ENCODE measurements at regions not wholly inside any gene's neighbourhood (a gene's known extent, or its start where the extent isn't known, plus 50 kb on each side); places are given as distances from the start of the nearest gene placed in this dataset.

DNA sequence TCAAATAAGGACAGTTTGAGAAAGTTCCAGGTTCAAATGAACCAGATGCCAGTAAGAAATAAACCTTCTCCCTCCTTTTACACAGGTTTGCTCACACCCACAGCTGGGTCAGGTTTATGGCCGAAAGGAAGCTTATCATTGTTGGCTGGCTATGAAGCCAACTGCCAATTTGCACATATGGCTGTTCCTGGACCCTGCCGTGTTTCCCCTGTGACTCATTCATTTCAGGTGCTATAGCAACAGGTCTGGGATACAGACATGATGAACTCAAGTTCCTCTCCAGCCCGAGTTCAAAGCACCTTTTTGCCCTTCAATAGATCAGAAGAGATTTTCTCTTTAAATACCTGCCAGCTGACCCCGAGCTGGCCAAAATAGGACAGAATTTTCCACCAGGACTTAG lies 134.4 kb upstream of the SMYD2 start:
- Mint-ChIP-seq H3K27ac (no peak overlapping the region), H3K4me3 (no peak overlapping the region), H3K27me3 (ENCODE audit: low read depth) (no peaks in the 10 kb centered on the region), H3K4me1 (ENCODE audit: low read depth) (no peaks in the 10 kb centered on the region), H3K36me3 (ENCODE audit: low read depth) (no peaks in the 10 kb centered on the region), H3K9me3 (no peaks in the 10 kb centered on the region)
- CTCF ChIA-PET, result interaction anchor here (0.6 kb wide), 1 partner anchor 1372 kb away, joined by 3 read pairs; no protein-coding TSS in a partner anchor
- peak; percentile 38 for DNase-seq
- intact Hi-C loops (cut with micrococcal nuclease), result no loop called here

DNA sequence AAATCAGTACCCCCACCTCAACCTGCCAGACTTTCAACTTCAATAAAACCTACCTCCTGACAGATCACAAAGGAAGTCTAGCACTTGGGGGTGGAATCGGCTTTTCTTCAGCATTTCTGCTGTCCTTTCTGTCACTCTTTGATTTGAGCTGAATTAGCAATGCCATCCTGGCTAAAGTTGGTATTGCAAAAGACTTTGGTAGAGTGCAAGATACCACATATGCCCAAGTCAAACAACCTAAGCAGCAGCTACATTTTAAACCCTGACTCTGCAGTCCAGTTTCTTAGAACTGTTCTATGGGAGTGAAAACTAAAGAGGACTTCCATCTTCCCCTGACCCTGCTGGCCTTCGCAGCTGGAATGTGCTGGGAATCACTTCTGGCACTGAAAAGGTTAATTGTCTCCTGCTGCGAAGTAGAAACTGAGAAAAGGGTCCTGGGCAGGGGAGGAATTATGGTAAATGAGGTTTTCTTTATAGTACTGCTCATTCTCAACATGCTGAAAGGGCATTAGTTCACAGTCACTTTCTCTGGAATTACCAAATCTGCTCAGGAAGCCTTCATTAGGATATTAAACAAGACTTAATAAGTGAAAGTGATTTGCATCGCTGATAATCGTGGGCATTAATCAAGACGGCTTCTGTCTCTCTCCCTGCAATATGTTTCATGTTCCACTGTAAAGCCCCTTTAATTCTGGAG lies 126.2 kb upstream of the SMYD2 start:
- Mint-ChIP-seq H3K27me3 (ENCODE audit: low read depth) (peaks cover 13% of the 10 kb centered on the region), H3K4me3 (no peak overlapping the region), H3K4me1 (ENCODE audit: low read depth) (no peaks in the 10 kb centered on the region), H3K9me3 (no peaks in the 10 kb centered on the region), H3K36me3 (ENCODE audit: low read depth) (no peaks in the 10 kb centered on the region), H3K27ac (no peak overlapping the region)
- intact Hi-C loops (cut with micrococcal nuclease), result no loop called here
- CTCF ChIA-PET, result no interaction called here
- DNase-seq, result no peak

DNA sequence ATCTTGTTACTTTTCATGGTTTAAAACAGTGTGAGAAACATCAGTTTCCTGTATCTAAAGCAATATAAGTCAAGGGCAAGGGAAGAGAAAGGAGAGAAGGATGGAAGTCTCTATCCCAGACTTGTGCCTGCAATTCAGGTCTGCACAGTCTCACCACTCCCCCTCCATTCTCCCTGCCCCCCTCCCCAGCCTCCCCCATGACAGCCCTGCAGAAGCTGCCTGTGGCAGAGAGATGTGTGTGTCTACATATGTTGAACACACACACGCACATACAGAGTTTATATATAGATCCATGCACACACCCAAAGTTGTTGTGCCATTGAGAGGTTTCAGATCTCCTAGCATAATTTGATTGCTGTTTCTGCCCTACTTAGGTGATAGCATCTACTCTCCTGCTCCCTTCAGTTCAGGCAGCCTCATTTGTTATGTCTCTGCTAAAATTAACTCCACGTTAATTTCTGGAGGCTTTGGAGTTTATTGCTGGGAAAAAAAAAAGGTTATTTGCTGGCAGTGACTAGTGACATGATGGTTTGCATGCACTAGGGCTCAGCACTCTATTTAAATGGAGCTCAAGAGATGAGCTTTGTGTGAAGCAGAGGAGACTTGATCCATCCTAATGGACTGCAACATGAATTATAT lies 124.9 kb upstream of the SMYD2 start:
- Mint-ChIP-seq H3K4me1 (ENCODE audit: low read depth) (no peaks in the 10 kb centered on the region), H3K27me3 (ENCODE audit: low read depth) (peaks cover 16% of the 10 kb centered on the region), H3K36me3 (ENCODE audit: low read depth) (no peaks in the 10 kb centered on the region), H3K4me3 (no peak overlapping the region), H3K9me3 (no peaks in the 10 kb centered on the region), H3K27ac (no peak overlapping the region)
- CTCF ChIA-PET, result no interaction called here
- intact Hi-C loops (cut with micrococcal nuclease), result no loop called here
- DNase-seq, result no peak

DNA sequence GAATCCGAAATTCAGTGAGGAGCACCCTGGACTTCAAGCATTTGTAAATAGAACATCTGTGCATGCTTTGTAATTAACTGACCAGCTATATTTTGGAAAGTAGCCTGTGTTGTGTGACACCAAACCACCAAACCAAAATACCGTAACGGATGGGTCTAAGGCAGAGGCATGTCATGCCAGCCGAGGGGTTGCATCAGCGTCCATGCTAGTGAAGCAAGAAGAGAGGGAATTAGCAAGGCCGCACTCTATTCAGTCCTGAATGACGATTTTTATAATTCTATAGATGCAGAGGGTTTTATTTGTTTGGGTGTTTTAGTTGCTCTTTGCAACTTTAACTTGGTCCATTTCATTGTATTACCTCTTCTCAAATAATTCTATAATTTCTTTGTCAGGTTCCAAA lies 116.8 kb upstream of the SMYD2 start:
- no peaks in the 10 kb centered on the region for H3K9me3 Mint-ChIP-seq
- DNase-seq, result no peak
- no peak overlapping the region for H3K27ac Mint-ChIP-seq
- intact Hi-C loops (cut with micrococcal nuclease), result no loop called here
- H3K4me1 Mint-ChIP-seq (ENCODE audit: low read depth), result no peaks in the 10 kb centered on the region
- no peaks in the 10 kb centered on the region for H3K36me3 Mint-ChIP-seq (ENCODE audit: low read depth)
- H3K27me3 Mint-ChIP-seq (ENCODE audit: low read depth), result peaks cover 20% of the 10 kb centered on the region
- no peak overlapping the region for H3K4me3 Mint-ChIP-seq
- CTCF ChIA-PET, result no interaction called here

DNA sequence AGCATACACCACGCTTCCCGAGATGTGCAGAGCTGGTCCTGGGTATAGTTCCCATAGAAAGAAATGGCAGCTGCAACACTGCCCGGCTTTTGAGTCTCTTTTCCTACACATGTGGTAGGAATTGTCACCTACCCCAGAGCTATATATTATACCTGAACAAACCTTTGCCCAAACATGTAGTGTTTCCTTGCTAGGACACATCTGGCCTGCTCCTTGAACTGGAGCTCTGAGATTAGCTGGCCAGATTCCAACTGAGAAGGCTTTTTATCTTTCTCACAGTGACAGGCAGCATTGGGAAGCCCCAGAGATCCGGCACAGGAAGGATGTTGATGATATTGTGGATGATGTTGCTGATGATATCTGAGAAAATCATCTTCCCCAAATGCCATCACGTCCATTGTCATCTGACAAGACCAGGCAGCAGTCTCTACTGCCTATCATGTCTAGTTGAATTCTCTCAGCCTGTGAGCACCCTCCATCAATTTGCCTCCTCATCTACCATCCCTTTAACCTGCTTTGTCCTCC lies 115.0 kb upstream of the SMYD2 start:
- CTCF ChIA-PET, result interaction anchor here (0.7 kb wide), 1 partner anchor 920 kb away, joined by 6 read pairs; no protein-coding TSS in a partner anchor
- H3K4me3 Mint-ChIP-seq, result no peak overlapping the region
- H3K36me3 Mint-ChIP-seq (ENCODE audit: low read depth), result no peaks in the 10 kb centered on the region

DNA sequence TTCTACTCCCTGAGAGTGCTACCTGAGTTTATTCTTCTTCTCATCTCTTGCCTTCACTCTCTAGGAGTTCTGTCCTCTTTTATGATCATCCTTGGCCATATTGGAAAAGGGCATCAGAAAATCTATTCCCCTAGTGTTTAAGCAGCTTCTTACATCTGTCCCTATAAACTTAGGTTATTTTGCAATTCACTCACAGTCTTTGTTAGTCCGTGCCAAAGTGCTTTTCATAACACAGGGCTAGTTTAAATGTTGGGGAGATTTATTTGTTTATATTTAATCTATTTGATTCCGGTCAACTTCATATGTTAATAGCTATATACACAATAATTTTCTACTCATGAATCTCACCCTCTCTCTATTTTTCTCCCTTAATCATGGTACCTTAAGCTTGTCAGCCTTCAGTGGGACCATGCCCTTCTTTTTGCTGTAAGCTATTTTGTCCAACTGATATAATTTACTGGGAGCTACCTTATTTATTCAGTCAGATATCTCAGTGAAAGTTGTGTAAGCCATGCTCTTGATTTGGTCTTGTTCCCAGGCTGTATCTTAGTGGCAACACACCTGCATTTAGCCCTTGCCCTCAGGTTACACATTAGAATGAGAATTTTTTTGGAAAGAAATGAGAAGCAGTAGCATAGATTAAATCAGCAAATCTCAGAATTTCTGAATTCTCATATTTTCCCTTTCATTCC lies 106.3 kb upstream of the SMYD2 start:
- H3K9me3 Mint-ChIP-seq, result no peaks in the 10 kb centered on the region
- no peak for DNase-seq
- H3K4me3 Mint-ChIP-seq, result no peak overlapping the region
- no peak overlapping the region for H3K27ac Mint-ChIP-seq
- H3K36me3 Mint-ChIP-seq (ENCODE audit: low read depth), result no peaks in the 10 kb centered on the region
- H3K4me1 Mint-ChIP-seq (ENCODE audit: low read depth), result no peaks in the 10 kb centered on the region
- CTCF ChIA-PET, result no interaction called here
- H3K27me3 Mint-ChIP-seq (ENCODE audit: low read depth), result peaks cover 24% of the 10 kb centered on the region
- intact Hi-C loops (cut with micrococcal nuclease), result no loop called here

More for the DNA sequence above, 115.0 kb upstream of the SMYD2 start:
- Mint-ChIP-seq H3K4me1 (ENCODE audit: low read depth) (no peaks in the 10 kb centered on the region), H3K9me3 (no peaks in the 10 kb centered on the region), H3K27ac (no peak overlapping the region), H3K27me3 (ENCODE audit: low read depth) (peaks cover 12% of the 10 kb centered on the region)
- intact Hi-C loops (cut with micrococcal nuclease), result no loop called here
- DNase-seq, result no peak

DNA sequence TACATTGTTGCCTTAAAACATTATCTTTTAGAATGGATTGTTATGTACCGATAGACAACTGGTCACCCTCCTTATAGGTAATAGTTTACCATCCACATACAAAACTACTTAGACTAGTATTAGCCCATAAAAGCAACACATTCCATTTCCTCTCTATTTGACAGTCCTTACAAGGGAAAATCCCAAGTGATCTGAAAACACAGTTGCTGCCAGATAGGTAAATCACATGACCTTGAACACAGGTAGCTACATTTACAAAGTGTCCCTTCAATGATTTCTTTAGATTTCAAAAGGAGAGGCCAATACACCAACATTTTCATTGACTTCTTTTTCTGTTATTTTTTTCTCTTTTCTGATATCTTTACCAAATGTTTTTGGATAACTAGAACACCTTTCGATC lies 102.9 kb upstream of the SMYD2 start:
- Mint-ChIP-seq H3K36me3 (ENCODE audit: low read depth) (no peaks in the 10 kb centered on the region), H3K27me3 (ENCODE audit: low read depth) (peaks cover 41% of the 10 kb centered on the region), H3K4me3 (no peak overlapping the region), H3K9me3 (peaks cover 3% of the 10 kb centered on the region), H3K4me1 (ENCODE audit: low read depth) (no peaks in the 10 kb centered on the region), H3K27ac (no peak overlapping the region)
- intact Hi-C loops (cut with micrococcal nuclease), result no loop called here
- no peak for DNase-seq
- CTCF ChIA-PET, result no interaction called here

DNA sequence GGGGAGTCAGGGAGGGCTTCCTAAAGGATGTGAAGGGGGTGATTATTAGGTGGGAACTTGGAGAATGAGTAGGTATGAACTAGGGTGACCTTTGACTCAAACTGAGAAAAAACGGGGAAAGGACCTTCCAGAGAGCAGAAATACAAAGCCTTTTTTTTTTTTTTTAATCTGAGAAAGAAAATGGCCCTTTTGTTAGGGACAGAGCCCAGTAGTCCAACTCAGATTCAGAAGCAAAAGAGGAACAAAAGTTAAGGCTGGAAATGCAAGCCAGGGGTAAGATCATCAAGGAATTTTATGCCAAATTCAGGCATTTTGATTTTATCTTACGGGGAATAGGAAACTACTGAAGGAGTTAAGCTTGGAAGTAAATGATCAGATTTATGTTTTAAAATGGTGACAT lies 96.0 kb upstream of the SMYD2 start:
- Mint-ChIP-seq H3K4me1 (ENCODE audit: low read depth) (peaks cover 11% of the 10 kb centered on the region), H3K9me3 (peaks cover 6% of the 10 kb centered on the region), H3K27me3 (ENCODE audit: low read depth) (peaks cover 55% of the 10 kb centered on the region), H3K4me3 (no peak overlapping the region), H3K36me3 (ENCODE audit: low read depth) (no peaks in the 10 kb centered on the region), H3K27ac (no peak overlapping the region)
- intact Hi-C loops (cut with micrococcal nuclease), result no loop called here
- CTCF ChIA-PET, result no interaction called here
- DNase-seq, result no peak

DNA sequence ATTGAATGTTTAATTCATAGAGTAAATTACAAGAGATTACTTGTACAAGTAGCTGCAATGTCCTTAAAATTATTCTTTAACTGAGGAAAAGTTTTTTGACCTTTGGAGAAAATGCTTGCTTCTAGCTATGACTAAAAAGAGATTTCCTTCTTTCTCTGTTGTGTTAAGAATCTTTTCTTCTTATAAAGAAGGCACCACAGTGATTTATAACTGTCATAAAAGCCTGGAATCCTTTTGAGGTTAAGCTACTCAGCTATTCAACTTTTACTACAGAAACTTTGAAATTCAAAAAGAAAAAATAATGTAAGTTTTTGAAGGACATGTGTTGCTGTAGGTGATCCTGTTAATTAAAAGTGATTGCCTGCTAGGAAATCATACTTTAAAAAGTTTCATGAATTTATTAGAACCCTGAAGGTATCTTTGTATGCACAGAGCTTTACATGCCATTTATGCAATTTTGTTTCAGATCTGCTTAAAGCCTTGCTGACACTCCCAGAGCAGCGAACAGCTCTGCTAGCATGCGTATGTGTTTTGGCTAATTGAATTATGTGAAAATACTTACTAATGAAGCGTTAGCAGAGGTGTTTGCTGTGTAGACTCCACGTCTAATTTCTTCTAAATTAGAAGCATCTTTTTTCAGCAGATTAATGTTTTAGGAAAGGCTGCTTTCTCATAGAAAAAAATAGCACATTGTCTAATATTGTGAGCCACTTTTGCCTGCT lies 94.7 kb upstream of the SMYD2 start:
- intact Hi-C loops (cut with micrococcal nuclease), result no loop called here
- Mint-ChIP-seq H3K27me3 (ENCODE audit: low read depth) (peaks cover 54% of the 10 kb centered on the region), H3K36me3 (ENCODE audit: low read depth) (no peaks in the 10 kb centered on the region), H3K4me3 (no peak overlapping the region), H3K27ac (no peak overlapping the region), H3K9me3 (peaks cover 6% of the 10 kb centered on the region), H3K4me1 (ENCODE audit: low read depth) (peaks cover 11% of the 10 kb centered on the region)
- CTCF ChIA-PET, result interaction anchor here (0.7 kb wide), 1 partner anchor 63 kb away, joined by 3 read pairs; no protein-coding TSS in a partner anchor
- DNase-seq, result no peak

DNA sequence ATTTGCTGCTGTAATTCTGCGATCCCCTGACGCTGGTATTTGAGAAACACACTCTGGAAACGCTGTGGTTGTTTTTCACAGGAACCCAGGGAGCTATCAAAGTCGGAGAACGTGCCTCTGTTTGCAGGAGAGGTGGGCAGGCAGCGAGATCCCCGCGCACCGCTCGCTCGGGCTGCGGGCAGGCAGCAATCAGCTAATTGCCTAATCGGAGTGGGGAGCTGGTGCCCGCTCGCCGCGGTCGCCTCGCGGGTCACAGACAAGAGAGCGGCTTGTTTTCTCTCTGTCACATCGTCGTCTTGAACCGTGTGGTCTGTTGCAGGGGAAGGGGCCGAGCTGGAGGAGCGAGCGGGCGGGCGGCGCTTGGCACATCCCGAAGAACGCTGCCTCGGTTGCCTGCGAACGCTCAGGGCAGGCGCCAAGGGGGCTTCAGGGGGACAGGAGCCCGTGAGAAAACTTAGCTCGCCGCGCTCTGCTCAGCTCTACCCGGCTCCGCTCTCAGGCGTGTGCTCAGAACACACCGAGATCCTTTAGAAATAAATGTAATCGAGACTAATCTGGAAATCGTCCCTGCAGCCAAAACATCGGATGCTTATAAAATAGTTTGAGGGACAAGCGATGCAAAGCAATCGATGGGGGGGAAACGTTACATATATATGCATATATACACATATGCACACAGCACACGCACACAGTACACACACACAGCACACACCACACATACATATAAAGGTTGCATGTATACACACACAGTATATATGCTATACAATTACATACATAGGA lies 93.6 kb upstream of the SMYD2 start:
- intact Hi-C loops (cut with micrococcal nuclease), result no loop called here

DNA sequence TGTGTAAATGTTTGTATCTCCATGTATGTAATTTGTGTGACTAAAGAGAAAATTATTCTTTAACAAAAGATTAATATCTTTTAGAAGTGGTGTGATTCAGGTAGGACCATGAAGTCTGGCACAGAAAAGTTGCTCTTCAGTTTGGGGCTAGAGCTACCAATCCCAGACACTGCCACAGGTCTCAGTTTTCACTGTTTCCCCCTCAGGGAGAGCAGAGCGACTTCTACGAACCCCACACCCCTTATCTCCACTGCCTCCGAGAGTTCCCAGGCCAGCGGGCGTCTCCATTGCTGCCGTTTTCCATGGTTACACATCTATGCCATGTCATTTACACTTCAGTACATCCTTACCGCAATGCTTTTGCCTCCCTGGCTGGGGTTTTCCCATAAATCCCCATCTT lies 93.0 kb upstream of the SMYD2 start:
- DNase-seq, result no peak
- Mint-ChIP-seq H3K4me1 (ENCODE audit: low read depth) (peaks cover 11% of the 10 kb centered on the region), H3K27me3 (ENCODE audit: low read depth) (peaks cover 53% of the 10 kb centered on the region), H3K9me3 (peaks cover 3% of the 10 kb centered on the region), H3K36me3 (ENCODE audit: low read depth) (no peaks in the 10 kb centered on the region), H3K27ac (no peak overlapping the region), H3K4me3 (no peak overlapping the region)
- CTCF ChIA-PET, result no interaction called here
- intact Hi-C loops (cut with micrococcal nuclease), result no loop called here

More for the DNA sequence above, 93.6 kb upstream of the SMYD2 start:
- DNase-seq, result no peak
- CTCF ChIA-PET, result no interaction called here
- peaks cover 55% of the 10 kb centered on the region for H3K27me3 Mint-ChIP-seq (ENCODE audit: low read depth)
- peaks cover 11% of the 10 kb centered on the region for H3K4me1 Mint-ChIP-seq (ENCODE audit: low read depth)
- H3K27ac Mint-ChIP-seq, result no peak overlapping the region
- no peaks in the 10 kb centered on the region for H3K36me3 Mint-ChIP-seq (ENCODE audit: low read depth)
- H3K9me3 Mint-ChIP-seq, result peaks cover 6% of the 10 kb centered on the region
- no peak overlapping the region for H3K4me3 Mint-ChIP-seq

DNA sequence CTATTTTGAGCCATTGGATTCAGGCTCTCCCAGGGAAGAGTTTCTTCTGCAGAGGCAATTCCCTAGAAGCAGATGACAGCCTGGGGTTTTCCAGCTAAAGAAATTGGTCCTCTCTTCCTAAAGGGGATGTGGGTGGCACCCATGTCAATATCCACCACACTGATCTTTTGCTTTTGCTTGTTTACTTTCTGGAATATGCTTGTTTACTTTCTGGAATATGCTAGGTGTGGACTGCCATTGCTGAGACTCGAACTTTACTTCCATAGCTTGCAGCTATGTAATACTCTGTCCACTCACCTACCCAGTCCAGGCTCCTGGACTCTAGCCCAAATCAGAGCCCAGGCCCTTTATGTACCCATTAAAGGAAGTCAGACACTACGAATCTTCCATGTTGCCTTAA lies 92.1 kb upstream of the SMYD2 start:
- CTCF ChIA-PET, result no interaction called here

More for the DNA sequence above, 92.1 kb upstream of the SMYD2 start:
- no peaks in the 10 kb centered on the region for H3K9me3 Mint-ChIP-seq
- H3K4me3 Mint-ChIP-seq, result no peak overlapping the region
- H3K4me1 Mint-ChIP-seq (ENCODE audit: low read depth), result peaks cover 11% of the 10 kb centered on the region
- intact Hi-C loops (cut with micrococcal nuclease), result no loop called here
- no peaks in the 10 kb centered on the region for H3K36me3 Mint-ChIP-seq (ENCODE audit: low read depth)
- no peak for DNase-seq
- H3K27ac Mint-ChIP-seq, result no peak overlapping the region
- peaks cover 47% of the 10 kb centered on the region for H3K27me3 Mint-ChIP-seq (ENCODE audit: low read depth)
